Brain microvascular endothelial cell (primary cell): ENCODE measurements at regions not wholly inside any gene's neighbourhood (a gene's known extent, or its start where the extent isn't known, plus 50 kb on each side); places are given as distances from the start of the nearest gene placed in this dataset.

Experiments
- DNase-seq: peaks from one replicate; pipeline ENCODE4 v3.0.0-alpha.2; 2020
- H3K27ac ChIP-seq: fragments of 250-450 bp; sonication (Bioruptor Pico); 2 replicates; pipeline ENCODE4 v1.5.1; 2020; ENCODE audit warnings: mild to moderate bottlenecking, moderate library complexity
- H3K27me3 ChIP-seq: fragments of 250-450 bp; sonication (Bioruptor Pico); replicated peaks from 2 replicates; pipeline ENCODE4 v1.5.1; 2020; ENCODE audit warnings: mild to moderate bottlenecking
- H3K36me3 ChIP-seq: fragments of 250-450 bp; sonication (Bioruptor Pico); replicated peaks from 2 replicates; pipeline ENCODE4 v1.5.1; 2020; ENCODE audit warnings: mild to moderate bottlenecking
- H3K4me3 ChIP-seq: 2 replicates; pipeline ENCODE4 v1.5.1; 2011; ENCODE audit warnings: low read depth, mild to moderate bottlenecking, control low read depth, low read length, moderate library complexity
- CTCF ChIP-seq: IDR thresholded peaks from 2 replicates; pipeline ENCODE4 v1.5.1; 2011; ENCODE audit warnings: low read depth, mild to moderate bottlenecking, moderate library complexity, low read length, control low read depth, inconsistent platforms; ENCODE audit errors: missing control alignments
- in situ Hi-C: cut with HindIII; loops from 2 replicates; pipeline ENCODE4 v1.10.0; 2017; ENCODE audit warnings: low sequenced_read_pairs, low pct_ligation_motif_present

GRCh38 chr14:103225476-103225875 is 102.2 kb downstream of the TNFAIP2 start:
- no peak for TF ChIP-seq CTCF
- in situ Hi-C loops = no loop called here
- H3K4me3 ChIP-seq = no peak overlapping the region
- H3K27ac ChIP-seq = no peak overlapping the region
- H3K27me3 ChIP-seq = peaks cover 26% of the 10 kb centered on the region
- DNase-seq = no peak
- no peaks in the 10 kb centered on the region for H3K36me3 ChIP-seq

GRCh38 chr14:103227094-103227768 is 104.0 kb downstream of the TNFAIP2 start:
- in situ Hi-C loops = no loop called here
- DNase-seq = no peak
- Histone ChIP-seq H3K27ac (no peak overlapping the region), H3K36me3 (no peaks in the 10 kb centered on the region), H3K4me3 (no peak overlapping the region), H3K27me3 (peaks cover 13% of the 10 kb centered on the region)
- no peak for TF ChIP-seq CTCF

GRCh38 chr14:103228076-103228806 is 105.0 kb downstream of the TNFAIP2 start:
- Histone ChIP-seq H3K36me3 (no peaks in the 10 kb centered on the region), H3K4me3 (no peak overlapping the region), H3K27ac (no peak overlapping the region), H3K27me3 (peaks cover 10% of the 10 kb centered on the region)
- TF ChIP-seq CTCF = no peak
- in situ Hi-C loops = no loop called here
- no peak for DNase-seq

GRCh38 chr14:103228866-103229265 is 105.2 kb upstream of the EIF5 start:
- H3K4me3 ChIP-seq = no peak overlapping the region
- no peak for TF ChIP-seq CTCF
- in situ Hi-C loops = no loop called here
- peaks cover 10% of the 10 kb centered on the region for H3K27me3 ChIP-seq
- DNase-seq = no peak
- H3K27ac ChIP-seq = no peak overlapping the region
- no peaks in the 10 kb centered on the region for H3K36me3 ChIP-seq

- TF ChIP-seq CTCF = no peak
- Histone ChIP-seq H3K27me3 (peaks cover 6% of the 10 kb centered on the region), H3K4me3 (no peak overlapping the region), H3K36me3 (no peaks in the 10 kb centered on the region), H3K27ac (no peak overlapping the region)
- in situ Hi-C loops = no loop called here
- DNase-seq = no peak
These were observed 104.0 kb upstream of the EIF5 start for GRCh38 chr14:103230021-103230420.
